SK-N-SH (cell line): ENCODE measurements at regions not wholly inside any gene's neighbourhood (a gene's known extent, or its start where the extent isn't known, plus 50 kb on each side); places are given as distances from the start of the nearest gene placed in this dataset.

Experiments used
- CTCF ChIA-PET: fragments of 300-600, 350-600 bp; formaldehyde crosslinking; extraction: SDS; loops from one replicate; lab custom pipeline; 2021; lab: Yijun Ruan, JAX
- POLR2A ChIA-PET: fragments of 350-600 bp; sonication (Branson Sonifier 250); formaldehyde crosslinking; extraction: SDS; loops from one replicate; lab custom pipeline; 2020; ENCODE audit warnings: antibody characterized with exemption, inconsistent platforms; lab: Yijun Ruan, JAX
- DNase-seq: peaks from one replicate; pipeline ENCODE4 v3.0.0; 2012
- H2AFZ ChIP-seq: fragments of 200-600 bp; sonication (generic); 2 replicates; pipeline ENCODE4 v1.8.1; 2016; ENCODE audit warnings: antibody characterized with exemption, mild to moderate bottlenecking, low read depth
- H3F3A ChIP-seq: fragments of 200-600 bp; sonication (generic); replicated peaks from 2 replicates; pipeline ENCODE3; 2016; ENCODE audit warnings: antibody characterized with exemption, mild to moderate bottlenecking; ENCODE audit not compliant: insufficient read depth
- H3K27ac ChIP-seq, 2 experiments: fragments of 200-500 bp in 1 of 2; fragments of 200-600 bp in 1 of 2; sonication (Bioruptor generic) in 1 of 2; sonication (generic), shearing (Covaris generic) in 1 of 2; 2 replicates each; pipeline versions ENCODE4 v1.5.1 to v1.6.1; 2014 to 2016; ENCODE audit warnings: low read depth in 2 of 2, inconsistent platforms in 1 of 2, low read length in 1 of 2, mild to moderate bottlenecking in 1 of 2, mixed read lengths in 1 of 2
- H3K27me3 ChIP-seq: fragments of 200-600 bp; sonication (generic), shearing (Covaris generic); 2 replicates; pipeline ENCODE4 v1.6.1; 2016; ENCODE audit warnings: mixed run types; ENCODE audit not compliant: insufficient read depth
- H3K36me3 ChIP-seq, 2 experiments: fragments of 200-500 bp in 1 of 2; fragments of 200-600 bp in 1 of 2; sonication (Bioruptor generic) in 1 of 2; sonication (generic) in 1 of 2; replicated peaks in 1 of 2; 2 replicates each; pipeline versions ENCODE3 to v1.5.1; 2014 to 2016; ENCODE audit warnings: low read length in 1 of 2, mild to moderate bottlenecking in 1 of 2; ENCODE audit not compliant: insufficient read depth in 2 of 2, control insufficient read depth in 1 of 2
- H3K4me1 ChIP-seq, 2 experiments: fragments of 200-500 bp in 1 of 2; fragments of 200-600 bp in 1 of 2; sonication (Bioruptor generic) in 1 of 2; sonication (generic), shearing (Covaris generic) in 1 of 2; 2 replicates each; pipeline versions ENCODE4 v1.5.1 to v1.6.1; 2014 to 2016; ENCODE audit warnings: low read depth in 1 of 2, low read length in 1 of 2, mixed run types in 1 of 2; ENCODE audit not compliant: insufficient read depth in 2 of 2, control insufficient read depth in 1 of 2
- H3K4me2 ChIP-seq: fragments of 200-600 bp; sonication (generic), shearing (Covaris generic); 2 replicates; pipeline ENCODE4 v1.6.1; 2017; ENCODE audit warnings: mixed run types
- H3K4me3 ChIP-seq, 2 experiments: fragments of 200-500 bp in 1 of 2; fragments of 200-600 bp in 1 of 2; sonication (Bioruptor generic) in 1 of 2; sonication (generic), shearing (Covaris generic) in 1 of 2; 2 replicates each; pipeline versions ENCODE4 v1.5.1 to v1.8.1; 2014 to 2016; ENCODE audit warnings: low read depth in 2 of 2, inconsistent platforms in 1 of 2, low read length in 1 of 2, mild to moderate bottlenecking in 1 of 2, mixed read lengths in 1 of 2, moderate library complexity in 1 of 2
- H3K79me2 ChIP-seq: fragments of 200-600 bp; sonication (generic); 2 replicates; pipeline ENCODE4 v1.8.1; 2017; ENCODE audit warnings: mild to moderate bottlenecking; ENCODE audit not compliant: insufficient read depth
- H3K9ac ChIP-seq: fragments of 200-600 bp; sonication (generic); 2 replicates; pipeline ENCODE4 v1.6.1; 2017; ENCODE audit warnings: mixed run types
- H3K9me2 ChIP-seq: fragments of 200-600 bp; sonication (generic); 2 replicates; pipeline ENCODE4 v1.6.1; 2017; ENCODE audit warnings: mixed run types
- H3K9me3 ChIP-seq: fragments of 200-600 bp; sonication (generic); 2 replicates; pipeline ENCODE4 v1.6.1; 2017; ENCODE audit warnings: mixed run types, mild to moderate bottlenecking, moderate library complexity
- H4K20me1 ChIP-seq: fragments of 200-600 bp; sonication (generic); 2 replicates; pipeline ENCODE4 v1.6.1; 2017; ENCODE audit warnings: mild to moderate bottlenecking, mixed run types; ENCODE audit not compliant: insufficient read depth
- CHD2 ChIP-seq: fragments of 150-350 bp; IDR thresholded peaks from 2 replicates; pipeline ENCODE4 v1.6.1; 2018; ENCODE audit warnings: low read length; ENCODE audit not compliant: partially characterized antibody
- ELF1 ChIP-seq: IDR thresholded peaks from 2 replicates; pipeline ENCODE4 v1.4.0; 2012
- EP300 ChIP-seq, 2 experiments: IDR thresholded peaks; 2 replicates each; pipeline versions ENCODE4 v1.4.0 to v1.6.1; 2012; ENCODE audit warnings: borderline replicate concordance in 1 of 2, low read depth in 1 of 2, low read length in 1 of 2
- EZH2phosphoT487 ChIP-seq: fragments of 200-600 bp; sonication (generic); IDR thresholded peaks from 2 replicates; pipeline ENCODE4 v1.6.1; 2017; ENCODE audit warnings: low read depth, mixed run types, mild to moderate bottlenecking, antibody characterized with exemption, moderate library complexity, borderline replicate concordance
- FOSL2 ChIP-seq: IDR thresholded peaks from 2 replicates; pipeline ENCODE4 v1.4.0; 2012; ENCODE audit warnings: low read depth, mild to moderate bottlenecking, moderate library complexity, borderline replicate concordance
- FOXJ3 ChIP-seq: sonication (generic); formaldehyde crosslinking; IDR thresholded peaks from 2 replicates; pipeline ENCODE4 v1.5.1; 2020; ENCODE audit warnings: mild to moderate bottlenecking, missing genetic modification reagents
- FOXM1 ChIP-seq: IDR thresholded peaks from 2 replicates; pipeline ENCODE4 v1.4.0; 2012; ENCODE audit warnings: low read depth, mild to moderate bottlenecking
- GABPA ChIP-seq: IDR thresholded peaks from 2 replicates; pipeline ENCODE4 v1.4.0; 2012; ENCODE audit warnings: low read depth, mild to moderate bottlenecking
- GATA2 ChIP-seq: sonication (generic); formaldehyde crosslinking; IDR thresholded peaks from 2 replicates; pipeline ENCODE4 v1.5.0; 2020; ENCODE audit warnings: mild to moderate bottlenecking, missing genetic modification reagents
- MAX ChIP-seq: IDR thresholded peaks from 2 replicates; pipeline ENCODE4 v1.4.0; 2012; ENCODE audit warnings: low read depth
- MEF2A ChIP-seq: IDR thresholded peaks from 2 replicates; pipeline ENCODE4 v1.4.0; 2012; ENCODE audit warnings: low read depth, borderline replicate concordance
- MXI1 ChIP-seq: IDR thresholded peaks from 2 replicates; pipeline ENCODE4 v1.6.1; 2012; ENCODE audit warnings: mild to moderate bottlenecking, low read depth, low read length, improper control_type of control experiment
- POLR2AphosphoS5 ChIP-seq: IDR thresholded peaks from 2 replicates; pipeline ENCODE4 v1.6.1; 2012; ENCODE audit warnings: low read depth, low read length
- REST ChIP-seq: IDR thresholded peaks from 2 replicates; pipeline ENCODE4 v1.6.1; 2012; ENCODE audit warnings: mild to moderate bottlenecking, low read depth, low read length, moderate library complexity
- RFX5 ChIP-seq: IDR thresholded peaks from 2 replicates; pipeline ENCODE4 v1.6.1; 2012; ENCODE audit warnings: mild to moderate bottlenecking, improper control_type of control experiment, low read length
- RXRA ChIP-seq: IDR thresholded peaks from 2 replicates; pipeline ENCODE4 v1.4.0; 2012; ENCODE audit warnings: low read depth, mild to moderate bottlenecking, borderline replicate concordance
- SMC3 ChIP-seq: IDR thresholded peaks from 2 replicates; pipeline ENCODE4 v1.6.1; 2012; ENCODE audit warnings: low read depth, low read length, improper control_type of control experiment
- TAF1 ChIP-seq: IDR thresholded peaks from 2 replicates; pipeline ENCODE4 v1.6.1; 2012; ENCODE audit warnings: low read depth, mild to moderate bottlenecking, low read length, moderate library complexity, borderline replicate concordance
- TCF12 ChIP-seq: IDR thresholded peaks from 2 replicates; pipeline ENCODE4 v1.4.0; 2012
- TEAD4 ChIP-seq: IDR thresholded peaks from 2 replicates; pipeline ENCODE4 v1.4.0; 2012; ENCODE audit warnings: mild to moderate bottlenecking, borderline replicate concordance; ENCODE audit not compliant: insufficient read depth
- YY1 ChIP-seq: IDR thresholded peaks from 2 replicates; pipeline ENCODE4 v1.4.0; 2012; ENCODE audit warnings: low read depth, mild to moderate bottlenecking
- ZBTB33 ChIP-seq: IDR thresholded peaks from 2 replicates; pipeline ENCODE4 v1.4.0; 2012; ENCODE audit warnings: low read depth, borderline replicate concordance
- WGBS: methylation state at CpG from one replicate; pipeline ENCODE4 v1.1.6; 2017; ENCODE audit warnings: low lambda C conversion rate; 5-methylcytosine and 5-hydroxymethylcytosine counted together

GRCh38 chr9:20252778-20253177, 369.5 kb downstream of the MLLT3 start:
- CTCF ChIA-PET = no interaction called here
- peaks cover 0 to 7% of the 10 kb centered on the region in 2 experiments; a peak in 1 of 4 replicates for H3K4me1 ChIP-seq
- H3K27me3 ChIP-seq = no peaks in the 10 kb centered on the region
- no peak overlapping the region for H3K27ac ChIP-seq
- DNase-seq = no peak
- no peaks in the 10 kb centered on the region for H3K9me3 ChIP-seq
- H3K79me2 ChIP-seq = no peaks in the 10 kb centered on the region
- 22% methylated on average over 1 of the region's 1 CpG for WGBS
- POLR2A ChIA-PET = no interaction called here
- H4K20me1 ChIP-seq = no peaks in the 10 kb centered on the region
- H3K4me3 ChIP-seq = no peak overlapping the region
- no peak overlapping the region for H3K9ac ChIP-seq
- TF ChIP-seq TAF1 (no peak), RXRA (no peak), EP300 (IDR thresholded peaks at IDR 0.05; ENCODE audit: borderline replicate concordance in 1 of 2, low read depth in 1 of 2, low read length in 1 of 2) (no peak), FOXM1 (no peak), GATA2 (CRISPR knock-in tag) (no peak), TCF12 (no peak), EZH2phosphoT487 (no peak), MAX (no peak)
- H3K4me2 ChIP-seq = no peak overlapping the region
- no peaks in the 10 kb centered on the region for H3F3A ChIP-seq
- H2AFZ ChIP-seq = no peak overlapping the region
- H3K36me3 ChIP-seq = no peaks in the 10 kb centered on the region
- H3K9me2 ChIP-seq = no peaks in the 10 kb centered on the region

- TF ChIP-seq SMC3 (no peak), FOXJ3 (no peak), YY1 (no peak), EZH2phosphoT487 (no peak), FOSL2 (no peak), MXI1 (no peak), TAF1 (no peak), ELF1 (no peak), FOXM1 (no peak), GATA2 (CRISPR knock-in tag) (no peak), GABPA (no peak), ZBTB33 (no peak), POLR2AphosphoS5 (no peak), MAX (no peak), MEF2A (no peak), REST (no peak), RFX5 (no peak), CHD2 (no peak), TEAD4 (no peak), EP300 (IDR thresholded peaks at IDR 0.05; ENCODE audit: borderline replicate concordance in 1 of 2, low read depth in 1 of 2, low read length in 1 of 2) (no peak)
- ChIA-PET CTCF (no interaction called here), POLR2A (no interaction called here)
- no peak overlapping the region for H3K27ac ChIP-seq
- H3K9ac ChIP-seq = no peak overlapping the region
- peaks cover 0 to 7% of the 10 kb centered on the region in 2 experiments; a peak in 1 of 4 replicates for H3K4me1 ChIP-seq
- H3K9me3 ChIP-seq = no peaks in the 10 kb centered on the region
- H3K27me3 ChIP-seq = no peaks in the 10 kb centered on the region
- no peaks in the 10 kb centered on the region for H3K79me2 ChIP-seq
- no peaks in the 10 kb centered on the region for H3F3A ChIP-seq
- no peak overlapping the region for H3K4me2 ChIP-seq
- DNase-seq = peak; percentile 6
- no peaks in the 10 kb centered on the region for H3K9me2 ChIP-seq
- no peaks in the 10 kb centered on the region for H4K20me1 ChIP-seq
- 17% methylated on average over 6 of the region's 6 CpGs for WGBS
- H3K4me3 ChIP-seq = no peak overlapping the region
- H2AFZ ChIP-seq = no peak overlapping the region
- no peaks in the 10 kb centered on the region for H3K36me3 ChIP-seq
Observed at GRCh38 chr9:20250791-20251190, 371.5 kb downstream of the MLLT3 start.
